ENCODE measurements at regions not wholly inside any gene's neighbourhood (a gene's known extent, or its start where the extent isn't known, plus 50 kb on each side); places are given as distances from the start of the nearest gene placed in this dataset.

- WGBS (ENCODE audit: insufficient coverage, insufficient replicate concordance, low lambda C conversion rate, missing lambda C conversion rate), result 67% methylated on average over 3 of the region's 3 CpGs
- ChIA-PET CTCF (interaction anchor here (0.7 to 4.1 kb wide), 21 partner anchors 9 to 365 kb away, joined by 3 to 32 read pairs (median 4); no protein-coding TSS in a partner anchor), RAD21 (ENCODE audit: unreplicated experiment) (no interaction called here), POLR2A (no interaction called here), SMC1A (ENCODE audit: uncharacterized antibody, unreplicated experiment) (interaction anchor here (0.6 to 0.7 kb wide), 2 partner anchors 8 to 192 kb away, joined by 3 read pairs; no protein-coding TSS in a partner anchor)
- H3K9me3 ChIP-seq (replicated peaks; ENCODE audit: control insufficient read depth, insufficient read depth, low read length), result no peaks in the 10 kb centered on the region
- no peaks in the 10 kb centered on the region for H3K79me2 ChIP-seq (ENCODE audit: control insufficient read depth, insufficient read depth, low read length)
- H2AFZ ChIP-seq (ENCODE audit: control insufficient read depth, low read depth, low read length), result no peak overlapping the region
- intact Hi-C loops (cut with micrococcal nuclease; ENCODE audit: unreplicated experiment) (no loop called here), in situ Hi-C loops (cut with MboI) (no loop called here)
- H3K4me3 ChIP-seq, result no peak overlapping the region
- H4K20me1 ChIP-seq (ENCODE audit: control insufficient read depth, insufficient read depth), result no peaks in the 10 kb centered on the region
- no peak for DNase-seq (ENCODE audit: low read depth, low spot score)
- H3K4me2 ChIP-seq (ENCODE audit: control insufficient read depth, insufficient read depth), result no peak overlapping the region
- TF ChIP-seq CTCF (IDR thresholded peaks at IDR 0.05 in 2 of 3, conservative IDR thresholded peaks at IDR 0.05 in 1 of 3; ENCODE audit: control insufficient read depth in 2 of 3, extremely low read depth in 1 of 3, insufficient read depth in 1 of 3, low read depth in 3 of 3, low read length in 3 of 3) (peak; percentile 37 to 63 (median 53); a peak in 5 of 6 replicates), RAD21 (IDR thresholded peaks at IDR 0.05; ENCODE audit: insufficient read depth, low read depth, low read length) (peak; percentile 60), ZSCAN29 (IDR thresholded peaks at IDR 0.05) (no peak), SMC3 (IDR thresholded peaks at IDR 0.05; ENCODE audit: borderline replicate concordance, low read length) (peak; percentile 28; the same call in 1 of the 2 replicates), PBX3 (IDR thresholded peaks at IDR 0.05; ENCODE audit: insufficient replicate concordance, low read depth, low read length) (no peak)
- no peak overlapping the region for H3K27ac ChIP-seq (ENCODE audit: control insufficient read depth, insufficient read depth)
- no TSS peak for BruUV-seq (replicated peaks)
- H3K4me1 ChIP-seq (ENCODE audit: control insufficient read depth, insufficient read depth, low read length), result peaks cover 3% of the 10 kb centered on the region; the same call in 1 of the 2 replicates
- ATAC-seq, result peak; percentile 67
- peak; percentile 69 for FAIRE-seq
- no peaks in the 10 kb centered on the region for H3K36me3 ChIP-seq (ENCODE audit: control insufficient read depth in 2 of 2, insufficient read depth in 2 of 2, low read length in 1 of 2)
- no peak overlapping the region for H3K9ac ChIP-seq (ENCODE audit: control insufficient read depth, insufficient read depth, low read length)
- no peaks in the 10 kb centered on the region for H3K27me3 ChIP-seq (replicated peaks in 1 of 2; ENCODE audit: control insufficient read depth in 2 of 2, insufficient read depth in 2 of 2, low read length in 1 of 2)
Observed at GRCh38 chr14:22112004-22112403, 438.4 kb upstream of the OR4E1 start.
